Choroid plexus epithelial cell (primary cell): ENCODE measurements at regions not wholly inside any gene's neighbourhood (a gene's known extent, or its start where the extent isn't known, plus 50 kb on each side); places are given as distances from the start of the nearest gene placed in this dataset.

ENCODE experiments used
- DNase-seq: peaks from one replicate; pipeline ENCODE4 v3.0.0-alpha.2; 2010; ENCODE audit warnings: low read depth
- H3K4me3 ChIP-seq: 2 replicates; pipeline ENCODE4 v1.5.1; 2011; ENCODE audit warnings: low read depth, mild to moderate bottlenecking, control low read depth, low read length, moderate library complexity
- CTCF ChIP-seq: conservative IDR thresholded peaks from 2 replicates; pipeline ENCODE4 v1.5.1; 2011; ENCODE audit warnings: low read depth, mild to moderate bottlenecking, control low read depth, inconsistent platforms, low read length, moderate library complexity

- no peak overlapping the region for H3K4me3 ChIP-seq
- no peak for TF ChIP-seq CTCF
- DNase-seq, result no peak
Measured at GRCh38 chr14:106500571-106500970, 974.2 kb downstream of the TMEM121 start.

GRCh38 chr14:106501898-106502297 is 975.5 kb downstream of the TMEM121 start:
- H3K4me3 ChIP-seq, result no peak overlapping the region
- DNase-seq, result no peak
- no peak for TF ChIP-seq CTCF

- DNase-seq, result no peak
- TF ChIP-seq CTCF, result no peak
- no peak overlapping the region for H3K4me3 ChIP-seq
Measured at GRCh38 chr14:106505366-106505765, 979.0 kb downstream of the TMEM121 start.

GRCh38 chr14:106506881-106507305 is 980.5 kb downstream of the TMEM121 start:
- DNase-seq, result no peak
- no peak overlapping the region for H3K4me3 ChIP-seq
- no peak for TF ChIP-seq CTCF

- TF ChIP-seq CTCF, result no peak
- no peak for DNase-seq
- H3K4me3 ChIP-seq, result no peak overlapping the region
Measured at GRCh38 chr14:106507354-106507753, 981.0 kb downstream of the TMEM121 start.

- TF ChIP-seq CTCF, result no peak
- no peak for DNase-seq
- H3K4me3 ChIP-seq, result no peak overlapping the region
Measured at GRCh38 chr14:106508216-106508615, 981.8 kb downstream of the TMEM121 start.

- DNase-seq, result no peak
- no peak for TF ChIP-seq CTCF
- no peak overlapping the region for H3K4me3 ChIP-seq
Measured at GRCh38 chr14:106509176-106509575, 982.8 kb downstream of the TMEM121 start.
